PC-3 (cell line): ENCODE measurements at regions not wholly inside any gene's neighbourhood (a gene's known extent, or its start where the extent isn't known, plus 50 kb on each side); places are given as distances from the start of the nearest gene placed in this dataset.

ENCODE experiments used
- EZH2 ChIP-seq: fragments of 300-600 bp; sonication (generic); IDR thresholded peaks from one replicate; pipeline ENCODE4 v1.6.1; 2017; ENCODE audit warnings: antibody characterized with exemption, mild to moderate bottlenecking, low read length; ENCODE audit not compliant: unreplicated experiment
- EZH2phosphoT487 ChIP-seq: fragments of 300-600 bp; sonication (generic); IDR thresholded peaks from 2 replicates; pipeline ENCODE4 v1.6.1; 2018; ENCODE audit warnings: mild to moderate bottlenecking, antibody characterized with exemption, low read length, borderline replicate concordance
- TF ChIP-seq, protein P1 (sequence below): fragments of 300-600 bp; sonication (generic); conservative IDR thresholded peaks from 2 replicates; pipeline ENCODE4 v1.5.1; 2017; ENCODE audit warnings: antibody characterized with exemption, low read depth, mild to moderate bottlenecking, low read length

DNA sequence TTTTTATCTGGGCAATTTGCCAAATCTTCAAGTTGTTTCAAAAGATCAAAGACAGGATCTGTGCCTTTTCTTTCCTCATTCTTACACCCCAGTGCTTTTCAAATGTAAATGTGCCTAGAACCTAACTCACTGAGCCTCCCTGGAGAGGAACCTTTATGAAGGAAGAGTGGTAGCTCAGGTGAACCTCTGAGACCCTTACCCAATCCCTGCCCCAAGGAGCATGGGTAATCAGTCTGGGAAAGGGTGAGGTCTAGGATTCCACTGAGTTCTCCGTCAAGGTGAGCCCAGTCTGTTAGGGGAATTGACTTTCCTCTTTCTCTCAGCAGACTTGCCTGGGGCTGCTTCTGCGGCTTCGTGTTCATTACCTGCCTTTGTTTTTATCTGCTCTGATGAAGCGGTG lies 88.1 kb upstream of the MAP4K4 start:
- TF ChIP-seq, protein P1, sequence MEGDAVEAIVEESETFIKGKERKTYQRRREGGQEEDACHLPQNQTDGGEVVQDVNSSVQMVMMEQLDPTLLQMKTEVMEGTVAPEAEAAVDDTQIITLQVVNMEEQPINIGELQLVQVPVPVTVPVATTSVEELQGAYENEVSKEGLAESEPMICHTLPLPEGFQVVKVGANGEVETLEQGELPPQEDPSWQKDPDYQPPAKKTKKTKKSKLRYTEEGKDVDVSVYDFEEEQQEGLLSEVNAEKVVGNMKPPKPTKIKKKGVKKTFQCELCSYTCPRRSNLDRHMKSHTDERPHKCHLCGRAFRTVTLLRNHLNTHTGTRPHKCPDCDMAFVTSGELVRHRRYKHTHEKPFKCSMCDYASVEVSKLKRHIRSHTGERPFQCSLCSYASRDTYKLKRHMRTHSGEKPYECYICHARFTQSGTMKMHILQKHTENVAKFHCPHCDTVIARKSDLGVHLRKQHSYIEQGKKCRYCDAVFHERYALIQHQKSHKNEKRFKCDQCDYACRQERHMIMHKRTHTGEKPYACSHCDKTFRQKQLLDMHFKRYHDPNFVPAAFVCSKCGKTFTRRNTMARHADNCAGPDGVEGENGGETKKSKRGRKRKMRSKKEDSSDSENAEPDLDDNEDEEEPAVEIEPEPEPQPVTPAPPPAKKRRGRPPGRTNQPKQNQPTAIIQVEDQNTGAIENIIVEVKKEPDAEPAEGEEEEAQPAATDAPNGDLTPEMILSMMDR: no peak
- TF ChIP-seq EZH2 (no peak), EZH2phosphoT487 (no peak)
